IPS DF 4.7 (cell line): ENCODE measurements at regions not wholly inside any gene's neighbourhood (a gene's known extent, or its start where the extent isn't known, plus 50 kb on each side); places are given as distances from the start of the nearest gene placed in this dataset.
"Not testable (repeated sequence)": the region's sequence is repeated elsewhere in the genome, so short reads cannot be mapped to it uniquely, and the experiment has no call there.

Experiments
- DNase-seq: peaks from one replicate; pipeline ENCODE4 v3.0.0-alpha.2; 2013; ENCODE audit warnings: low spot score; ENCODE audit errors: extremely low read depth

DNA sequence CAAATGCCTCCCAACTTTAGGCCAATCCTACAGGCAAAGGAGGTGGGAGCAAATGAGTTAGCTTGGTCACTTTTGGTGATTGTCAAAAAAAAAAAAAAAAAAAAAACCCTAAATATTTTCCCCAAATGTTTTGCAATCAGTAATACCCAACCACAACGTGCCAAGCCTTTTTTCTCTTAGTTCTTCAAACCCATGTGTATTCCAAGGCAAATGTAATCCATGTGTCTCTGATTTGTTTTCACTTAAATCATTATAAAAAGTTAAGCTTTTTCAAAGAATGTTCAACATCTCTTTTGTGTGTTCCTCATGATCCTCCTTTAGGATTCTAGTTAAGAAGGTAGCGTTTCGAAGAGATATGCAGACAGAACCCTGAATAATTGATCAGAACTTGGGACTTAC, 328.4 kb downstream of the PAPSS1 start:
- DNase-seq, result no peak

DNA sequence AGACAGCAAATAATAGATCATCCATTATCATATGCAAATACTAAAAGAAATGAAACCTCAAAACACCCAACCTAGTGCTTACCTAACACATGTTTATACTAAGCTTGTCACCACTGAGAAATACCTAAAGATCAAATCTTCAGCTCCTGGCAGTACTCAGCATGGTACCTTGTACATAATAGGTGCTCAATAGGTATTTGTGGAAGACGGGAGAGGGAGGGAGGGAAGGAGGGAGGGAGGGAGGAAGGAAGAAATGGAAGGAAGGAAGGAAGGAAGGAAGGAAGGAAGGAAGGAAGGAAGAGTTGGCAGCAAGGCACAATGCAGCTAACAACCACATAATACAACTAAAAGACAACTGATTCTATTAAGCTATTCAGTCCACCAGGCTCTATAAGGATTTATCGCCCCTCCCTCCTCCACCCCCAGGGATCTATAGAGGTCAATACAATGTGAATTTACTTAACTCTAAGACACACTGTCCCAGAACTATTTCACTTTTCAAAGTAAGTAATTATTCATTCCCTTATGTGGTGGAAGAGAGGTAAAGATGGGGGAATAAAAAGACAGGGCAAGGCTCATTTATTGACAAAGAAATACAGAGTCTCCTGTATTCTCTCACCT, 328.9 kb downstream of the PAPSS1 start:
- DNase-seq, result no peak

DNA sequence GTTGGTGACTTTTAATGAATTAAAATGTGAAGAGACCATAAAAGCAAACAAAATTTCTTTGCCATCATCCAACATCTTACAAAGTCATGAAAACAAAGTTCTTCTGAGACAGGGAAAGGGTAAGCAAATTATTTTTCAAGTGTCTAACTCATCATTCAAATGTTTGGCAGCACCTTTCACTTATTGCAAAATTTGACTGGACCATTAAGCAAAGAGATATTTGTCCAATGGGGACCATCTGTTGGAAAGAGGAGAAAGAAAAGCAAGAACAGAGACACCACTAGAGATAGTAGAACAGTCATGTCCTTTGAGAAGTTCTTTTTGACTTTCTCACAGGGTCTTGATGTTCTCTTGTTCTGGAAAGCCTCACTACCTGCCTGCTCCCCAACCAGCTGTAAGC, 330.1 kb downstream of the PAPSS1 start:
- DNase-seq, result no peak

DNA sequence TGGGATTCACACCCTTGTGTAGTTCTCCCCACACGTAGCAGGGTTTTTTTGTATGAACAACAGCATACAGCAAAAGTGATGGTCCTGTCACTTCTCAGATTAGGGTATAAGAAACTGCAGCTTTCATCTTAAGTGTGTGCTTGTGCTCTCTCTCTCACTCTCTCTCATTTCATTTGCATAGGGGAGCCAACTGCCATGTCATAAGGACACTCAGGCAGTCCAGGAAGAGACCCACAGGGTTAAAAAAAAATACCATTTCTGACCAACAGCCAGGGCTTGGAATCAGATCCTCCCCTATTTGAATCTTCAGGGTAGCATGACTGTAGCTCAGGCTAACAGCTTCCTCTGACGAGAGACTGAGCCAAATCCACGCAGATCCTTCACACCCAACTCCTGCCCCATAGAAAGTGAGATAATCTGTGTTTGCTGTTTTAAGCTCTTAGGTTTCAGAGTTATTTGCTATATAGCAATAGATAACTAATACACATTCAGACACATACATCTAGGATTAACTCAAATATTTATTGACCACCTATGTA, 331.2 kb downstream of the PAPSS1 start:
- DNase-seq, result no peak

DNA sequence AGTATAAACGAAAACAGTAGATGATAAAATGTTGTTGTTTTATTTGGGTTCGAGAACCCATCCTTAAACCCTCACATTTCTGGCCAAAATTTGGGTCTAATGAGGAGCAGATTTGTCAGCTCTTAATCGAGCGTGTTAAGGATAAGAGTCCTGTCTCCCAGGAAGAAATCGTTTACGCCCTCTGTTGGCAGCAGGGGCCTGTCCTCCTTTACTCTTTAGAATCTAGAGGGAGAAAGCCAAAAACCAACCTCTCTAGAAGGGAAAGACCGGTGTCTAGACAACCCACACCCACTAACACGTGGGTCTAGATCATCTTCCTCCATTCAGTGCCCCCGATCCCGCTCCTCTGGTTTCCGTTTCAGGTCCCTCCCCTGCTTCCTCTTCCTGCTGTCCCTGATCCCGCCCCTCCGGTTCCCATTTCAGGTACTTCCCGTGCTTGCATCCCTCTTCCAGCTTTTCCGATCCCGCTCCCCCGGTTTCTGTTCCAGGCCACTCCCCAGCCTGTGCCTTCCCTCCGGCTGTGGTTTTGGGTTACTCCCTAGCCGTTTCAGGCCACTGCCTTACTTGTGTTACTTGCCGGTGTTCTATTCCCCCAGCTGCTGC, 339.1 kb downstream of the PAPSS1 start:
- no peak for DNase-seq

DNA sequence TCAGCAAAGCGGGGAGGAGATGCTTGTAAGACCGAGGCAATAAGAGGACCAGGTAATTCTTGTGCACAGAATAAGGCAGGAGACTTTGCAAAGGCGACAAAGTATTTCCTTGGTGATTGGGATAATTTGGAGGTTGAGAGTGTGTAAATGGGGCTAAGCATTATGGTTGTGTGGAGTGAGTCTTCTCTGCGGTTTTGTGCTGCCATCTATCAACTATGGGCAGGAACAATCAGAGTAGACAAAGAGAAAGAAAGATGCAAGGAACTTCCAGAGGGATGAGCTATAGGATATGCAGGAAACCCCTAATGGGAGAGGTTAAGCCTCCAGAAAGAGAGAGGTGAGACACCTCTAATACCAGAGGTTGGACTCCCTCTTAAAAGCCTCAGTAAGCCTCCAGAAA, 339.8 kb downstream of the PAPSS1 start:
- no peak for DNase-seq

DNA sequence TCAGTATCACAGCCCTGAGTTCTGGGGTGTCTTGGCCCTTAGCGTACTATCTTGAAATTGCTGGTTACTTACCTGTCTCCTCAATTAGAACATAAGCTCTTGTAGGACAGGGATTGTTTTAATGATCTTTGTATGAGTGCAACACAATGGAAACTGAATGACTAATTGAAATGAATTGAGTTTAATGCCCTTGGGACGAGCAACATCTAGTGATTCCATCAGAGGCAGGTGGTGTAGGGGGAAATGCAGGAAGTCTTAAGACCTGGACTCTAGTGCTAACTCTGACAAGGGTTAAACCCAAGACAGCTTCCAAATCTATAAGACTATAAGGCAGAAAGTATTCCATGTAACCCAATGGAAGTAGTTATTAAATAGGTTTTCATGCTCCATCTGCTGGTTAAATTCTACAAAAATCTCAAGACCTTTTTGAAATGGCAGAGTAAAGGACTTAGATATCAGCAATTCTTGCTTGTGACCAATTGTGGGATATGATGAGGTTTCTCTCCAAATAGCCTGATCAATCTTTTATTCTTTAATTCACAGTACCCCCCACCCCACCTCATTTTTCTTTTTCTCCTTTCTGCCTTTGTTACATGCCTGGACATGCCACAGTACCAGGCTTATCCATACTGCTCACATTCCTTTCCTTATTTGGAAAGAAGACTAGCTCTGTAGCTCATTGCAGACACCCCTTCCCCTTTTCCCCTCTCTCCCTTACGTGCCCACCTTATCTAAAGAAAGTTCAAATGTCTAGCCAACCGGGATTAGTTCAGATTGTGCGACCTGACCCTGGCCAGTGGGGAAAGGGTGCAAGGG, 340.8 kb downstream of the PAPSS1 start:
- DNase-seq, result no peak

DNA sequence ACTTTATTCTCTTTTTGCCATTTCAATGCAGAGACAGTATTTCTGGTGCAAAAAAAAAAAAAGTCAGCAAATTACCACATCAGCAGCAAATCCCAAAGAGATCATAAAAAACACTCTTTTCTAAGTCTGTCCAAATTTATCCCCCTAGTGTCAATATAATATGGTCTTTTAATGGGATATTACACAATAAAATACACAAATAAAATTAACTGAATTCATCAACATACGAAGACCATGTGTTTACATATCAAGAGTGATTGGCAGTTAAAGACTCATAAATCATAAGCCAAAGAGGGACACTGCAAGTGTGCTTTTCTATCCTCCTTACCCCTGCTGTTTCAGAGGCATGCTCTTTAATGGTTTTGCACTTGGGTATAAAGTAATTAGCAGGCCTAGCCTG, 340.2 kb upstream of the DKK2 start:
- no peak for DNase-seq

DNA sequence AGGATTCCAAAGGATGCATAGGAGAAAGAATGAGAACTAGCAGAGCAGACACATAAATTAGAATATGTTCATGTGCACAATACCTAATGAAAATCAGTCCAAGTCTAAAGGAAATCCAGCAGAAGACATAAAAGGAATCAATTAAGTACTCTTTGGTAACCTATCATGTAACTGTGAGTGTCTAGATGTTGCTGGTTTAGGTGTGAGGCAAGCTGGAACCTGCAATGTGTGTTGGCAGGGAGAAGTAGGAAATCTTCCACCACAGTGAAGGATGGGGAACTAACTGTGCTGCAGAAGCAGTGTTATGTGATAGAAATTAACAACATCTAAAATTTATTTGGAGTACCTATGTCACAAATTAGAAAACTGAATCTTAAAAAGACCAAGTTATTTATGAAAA, 330.8 kb upstream of the DKK2 start:
- no peak for DNase-seq

DNA sequence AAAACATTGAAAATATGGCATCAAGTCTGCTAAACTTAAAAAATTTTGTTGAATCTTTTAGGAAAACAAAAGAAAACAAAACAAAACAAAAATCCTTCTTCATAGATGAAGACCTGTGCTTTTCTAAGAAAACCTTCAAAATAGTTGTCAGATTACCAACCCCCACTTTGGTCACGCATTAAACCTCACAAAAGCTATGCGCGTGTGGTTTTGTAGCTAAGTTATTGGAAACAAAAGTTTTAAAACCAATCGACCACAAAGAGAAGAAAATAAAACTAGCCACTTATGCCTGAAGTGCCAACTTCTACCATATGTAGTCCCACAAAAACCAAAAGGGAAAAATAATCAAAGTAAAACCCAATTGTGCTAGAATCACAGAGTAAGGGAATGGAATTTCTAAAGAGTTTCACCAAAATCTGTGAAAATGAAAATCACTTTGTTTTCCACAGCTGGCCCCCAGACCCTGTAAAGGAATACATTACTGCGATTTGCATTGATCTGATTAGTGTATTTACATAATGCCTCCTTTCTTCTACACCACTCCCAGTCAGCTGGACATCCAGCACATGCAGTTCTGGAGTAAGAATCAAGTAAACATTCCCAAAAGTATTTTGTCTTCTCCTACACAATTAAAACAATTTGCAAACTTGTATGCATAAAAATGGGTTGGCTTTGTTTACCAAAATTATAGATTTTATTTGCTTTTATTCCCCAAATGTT, 330.1 kb upstream of the DKK2 start:
- no peak for DNase-seq

DNA sequence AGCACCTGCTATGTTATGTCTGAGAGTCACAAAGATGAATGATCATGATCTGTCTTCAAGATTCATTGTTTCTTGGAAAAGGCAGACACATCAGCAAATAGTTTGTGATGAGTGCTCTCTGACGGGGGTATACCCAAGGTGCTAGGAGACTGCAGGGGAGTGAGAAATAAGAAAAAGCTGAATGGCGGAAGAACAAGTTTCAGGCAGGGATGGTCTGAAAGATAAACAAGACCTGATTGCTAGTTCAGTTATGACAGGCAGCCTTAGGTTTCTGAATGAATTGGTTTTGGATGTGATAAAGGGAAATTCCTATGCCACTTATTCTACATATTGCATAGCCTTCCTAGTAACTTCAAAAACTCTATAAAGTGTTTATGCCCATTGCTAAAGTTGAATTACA, 327.0 kb upstream of the DKK2 start:
- no peak for DNase-seq

DNA sequence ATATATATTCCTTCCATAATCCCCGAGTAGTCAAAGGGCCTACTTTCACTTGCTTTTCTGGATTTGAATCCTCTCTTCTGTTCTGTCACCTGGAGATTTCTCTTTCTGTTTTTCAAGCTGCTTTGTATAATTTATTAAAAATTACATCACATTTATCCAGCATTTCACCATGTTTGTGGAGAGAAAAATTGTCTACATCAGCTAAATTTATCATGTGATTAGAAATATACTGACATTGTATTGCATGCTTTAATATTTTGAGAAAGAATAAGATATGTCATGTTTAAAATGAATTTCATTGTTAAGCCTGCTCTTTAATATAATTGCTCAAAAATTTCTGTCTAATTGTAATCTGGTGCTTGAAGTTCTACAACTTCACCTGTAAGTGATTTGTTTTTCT, 323.1 kb upstream of the DKK2 start:
- DNase-seq, result no peak

DNA sequence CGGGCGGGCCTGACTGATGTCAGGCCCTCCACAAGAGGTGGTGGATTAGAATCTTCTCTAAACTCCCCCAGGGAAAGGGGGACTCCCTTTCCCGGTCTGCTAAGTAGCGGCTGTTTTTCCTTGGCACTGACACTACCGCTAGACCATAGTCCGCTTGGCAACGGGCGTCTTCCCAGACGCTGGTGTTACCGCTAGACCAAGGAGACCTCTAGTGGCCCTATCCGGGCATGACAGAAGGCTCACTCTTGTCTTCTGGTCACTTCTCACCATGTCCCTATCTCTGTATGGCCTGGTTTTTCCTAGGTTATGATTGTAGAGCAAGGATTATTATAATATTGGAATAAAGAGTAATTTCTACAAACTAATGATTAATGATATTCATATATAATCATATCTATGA, 318.2 kb upstream of the DKK2 start:
- not testable (repeated sequence) for DNase-seq

DNA sequence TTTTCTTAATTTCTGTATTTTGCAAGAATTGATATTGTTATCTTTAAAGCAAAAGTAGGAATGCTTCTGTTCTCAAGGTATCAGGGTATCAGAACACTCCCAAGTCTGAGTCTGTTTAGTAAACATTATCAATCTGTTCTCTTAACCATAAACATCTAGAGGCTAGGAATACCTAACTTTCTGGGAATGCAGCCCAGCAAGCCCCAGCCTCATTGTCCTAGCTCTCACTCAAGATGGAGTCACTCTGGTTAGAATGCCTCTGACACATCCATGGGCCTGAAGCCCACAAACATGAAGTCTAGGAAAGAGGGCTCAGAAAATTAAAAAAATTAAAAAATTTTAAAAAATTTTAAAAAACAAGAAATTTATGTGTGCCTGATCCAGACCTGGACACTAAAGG, 315.1 kb upstream of the DKK2 start:
- DNase-seq, result no peak

DNA sequence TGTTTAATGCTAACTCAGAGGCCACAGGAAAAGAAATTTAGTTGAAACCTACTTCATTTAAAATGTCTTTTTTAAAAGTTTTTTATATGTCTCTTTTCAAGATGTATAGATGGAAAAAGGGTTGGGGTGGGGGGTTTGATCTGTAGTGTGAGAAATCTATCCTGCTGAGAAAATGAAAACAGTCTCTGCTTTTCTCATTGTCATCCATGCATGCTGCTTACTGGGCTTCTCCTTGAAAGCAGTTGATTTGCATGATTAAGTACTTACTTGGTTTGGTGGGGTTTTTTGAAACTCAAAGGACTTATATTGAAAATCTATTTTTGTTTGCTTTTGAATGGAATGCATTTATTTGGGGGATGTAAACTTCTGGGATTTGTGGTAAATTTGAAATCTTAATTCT, 313.6 kb upstream of the DKK2 start:
- peak; percentile 16 for DNase-seq

DNA sequence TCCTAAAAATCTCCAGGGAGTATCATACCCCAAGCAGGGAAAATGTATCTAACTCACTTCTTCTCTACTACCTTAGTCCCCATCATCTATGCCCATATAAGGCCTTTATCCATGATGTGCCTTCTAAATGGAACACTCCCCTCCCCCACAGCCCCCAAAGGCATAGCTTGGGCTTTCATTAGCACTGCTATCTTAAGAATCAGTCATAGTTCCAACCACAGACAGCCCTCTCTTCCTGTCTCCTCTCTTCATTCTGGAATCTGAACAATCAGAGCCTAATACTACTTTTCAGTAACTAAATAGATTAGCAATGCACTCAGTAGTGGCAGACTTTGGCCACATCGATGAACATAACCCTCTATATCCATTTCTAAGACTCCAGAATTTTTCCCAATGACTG, 313.2 kb upstream of the DKK2 start:
- DNase-seq, result peak; percentile 28

DNA sequence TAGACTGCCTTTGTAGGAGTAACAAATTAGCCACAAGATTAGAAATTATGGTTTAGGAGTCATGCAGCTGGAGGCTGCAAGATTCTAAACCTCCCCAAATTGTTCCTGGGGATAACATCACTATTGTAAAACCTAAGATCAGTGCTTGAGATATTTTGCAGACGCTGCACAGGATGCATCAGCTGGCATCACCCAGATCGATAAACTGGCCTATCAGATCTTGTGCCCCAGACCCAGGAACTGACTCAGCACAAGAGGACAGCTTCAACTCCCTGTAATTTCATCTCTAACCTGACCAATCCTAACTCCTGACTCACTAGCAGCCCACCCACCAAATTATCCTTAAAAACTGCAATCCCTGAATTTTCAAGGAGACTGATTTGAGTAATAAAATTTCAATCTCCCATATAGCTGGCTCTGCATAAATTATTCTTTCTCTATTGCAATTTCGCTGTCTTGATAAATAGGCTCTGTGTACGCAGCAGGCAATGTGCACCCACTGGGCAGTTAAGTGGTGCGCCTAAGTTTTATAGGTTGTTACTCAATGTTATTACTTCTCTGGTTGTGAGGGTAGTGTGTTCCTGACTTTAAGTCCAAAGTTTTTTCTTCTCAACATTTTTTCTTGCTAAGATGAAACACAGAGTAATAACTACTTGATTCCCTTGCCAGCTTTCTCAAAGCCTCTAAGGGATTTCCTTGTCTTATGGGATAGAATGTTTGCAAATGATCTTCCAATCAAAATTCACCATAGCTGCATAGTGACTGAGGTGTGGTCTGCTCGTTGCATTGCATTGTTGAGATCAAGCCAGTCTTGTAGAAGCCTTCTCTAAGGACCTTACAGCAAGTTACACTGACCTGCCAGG, 312.3 kb upstream of the DKK2 start:
- DNase-seq, result no peak

DNA sequence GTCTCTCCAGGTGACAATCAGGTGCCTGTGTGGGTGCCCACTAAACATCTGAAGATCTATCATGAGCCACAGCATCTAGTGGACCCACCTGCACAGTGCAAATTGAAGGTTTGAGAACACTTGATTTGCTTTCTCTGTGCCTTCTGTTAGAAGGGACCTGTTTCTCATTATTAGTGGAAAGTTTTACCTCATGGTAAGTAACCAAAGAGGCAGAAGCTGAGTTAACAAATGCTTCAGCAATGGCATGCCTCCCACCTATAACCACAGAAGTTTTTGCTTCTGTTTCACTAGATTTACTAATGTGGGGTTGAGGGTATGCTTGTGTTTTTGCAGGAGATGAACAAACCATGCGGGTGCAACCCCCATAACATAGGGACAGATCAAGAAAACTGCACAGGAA, 297.4 kb upstream of the DKK2 start:
- no peak for DNase-seq

DNA sequence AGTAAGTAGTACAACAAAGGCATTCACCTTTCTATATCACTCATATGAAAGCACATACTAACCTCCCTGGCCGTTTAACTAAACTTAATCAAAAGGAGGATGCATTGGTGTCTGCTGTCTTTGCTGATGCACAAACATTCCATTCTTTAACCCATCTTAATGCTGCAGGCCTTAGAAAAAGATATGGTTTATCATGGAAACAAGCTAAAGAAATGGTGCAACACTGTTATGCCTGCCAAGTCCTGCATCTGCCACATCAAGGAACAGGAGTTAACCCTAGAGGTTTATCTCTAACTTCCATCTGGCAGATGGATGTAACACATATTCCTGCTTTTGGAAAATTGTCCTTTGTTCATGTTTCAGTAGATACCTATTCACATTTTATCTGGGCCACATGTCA, 296.5 kb upstream of the DKK2 start:
- DNase-seq, result not testable (repeated sequence)

DNA sequence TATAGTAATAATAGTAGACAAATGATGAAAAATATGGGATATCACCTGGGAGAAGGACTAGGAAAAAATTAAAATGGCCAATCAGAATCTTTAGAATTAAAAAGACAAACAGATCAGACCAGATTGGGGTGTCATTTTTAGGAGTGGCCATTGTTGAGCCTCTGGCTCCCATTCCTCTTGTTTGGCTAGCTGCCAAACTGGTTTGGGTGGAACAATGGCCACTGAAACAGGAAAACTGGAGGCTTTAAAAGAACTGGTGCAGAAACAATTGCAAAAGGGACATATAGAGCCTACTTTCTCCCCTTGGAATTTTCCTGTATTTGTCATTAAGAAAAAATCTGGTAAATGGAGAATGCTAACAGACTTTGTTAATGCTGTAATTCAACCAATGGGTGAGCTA, 294.8 kb upstream of the DKK2 start:
- no peak for DNase-seq

DNA sequence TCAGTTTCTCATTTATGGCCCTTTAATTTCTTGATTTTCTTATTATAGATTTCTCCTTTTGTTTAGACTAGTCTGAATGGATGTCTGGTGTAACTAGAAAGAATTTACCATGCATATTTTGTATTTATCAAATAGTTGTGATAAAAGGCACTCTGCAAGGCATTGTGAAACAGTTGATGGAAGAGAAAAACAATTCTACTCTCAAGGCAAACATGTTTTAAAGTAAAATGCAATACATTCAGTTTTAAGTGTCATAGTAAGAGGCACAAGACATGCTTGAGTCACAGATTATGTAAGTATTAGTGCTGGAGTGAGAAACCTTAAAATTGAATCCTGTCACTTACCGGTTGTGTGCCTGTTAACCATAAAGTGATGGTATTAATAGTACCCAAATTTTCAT, 283.3 kb upstream of the DKK2 start:
- DNase-seq, result no peak
